DMS53 treated with DMSO at 0.1 percent for 48 hours (cell line): ENCODE measurements at regions not wholly inside any gene's neighbourhood (a gene's known extent, or its start where the extent isn't known, plus 50 kb on each side); places are given as distances from the start of the nearest gene placed in this dataset.
"Not testable (repeated sequence)": the region's sequence is repeated elsewhere in the genome, so short reads cannot be mapped to it uniquely, and the experiment has no call there.

ENCODE experiments used
- DNase-seq: peaks from one replicate; lab custom pipeline; 2025; ENCODE audit not compliant: unreplicated experiment; lab: John Stamatoyannopoulos, UW

GRCh38 chr18:33820517-33821371 is 242.7 kb downstream of the ASXL3 start:
- no peak for DNase-seq

DNA sequence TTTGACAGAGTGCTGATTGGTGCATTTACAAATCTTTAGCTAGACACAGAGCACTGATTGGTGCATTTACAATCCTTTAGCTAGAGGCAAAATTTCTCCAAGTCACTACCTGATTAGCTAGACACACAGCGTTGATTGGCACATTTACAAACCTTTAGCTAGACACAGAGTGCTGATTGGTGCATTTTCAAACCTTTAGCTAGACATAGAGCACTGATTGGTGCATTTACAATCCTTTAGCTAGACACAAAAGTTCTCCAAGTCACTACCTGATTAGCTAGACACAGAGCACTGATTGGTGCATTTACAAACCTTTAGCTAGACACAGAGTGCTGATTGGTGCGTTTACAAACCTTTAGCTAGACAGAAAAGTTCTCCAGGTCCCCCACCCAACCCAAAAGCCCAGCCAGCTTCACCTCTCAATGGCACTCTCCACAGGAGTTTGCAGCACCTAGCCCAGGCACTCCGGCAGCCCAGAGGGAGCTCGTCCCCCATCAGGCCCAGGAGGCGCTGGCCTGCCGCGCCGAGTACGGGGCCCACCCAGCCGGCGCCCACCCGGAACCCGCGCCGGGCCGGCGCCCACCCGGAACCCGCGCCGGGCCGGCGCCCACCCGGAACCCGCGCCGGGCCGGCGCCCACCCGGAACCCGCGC is 241.8 kb downstream of the ASXL3 start:
- DNase-seq: not testable (repeated sequence)

DNA sequence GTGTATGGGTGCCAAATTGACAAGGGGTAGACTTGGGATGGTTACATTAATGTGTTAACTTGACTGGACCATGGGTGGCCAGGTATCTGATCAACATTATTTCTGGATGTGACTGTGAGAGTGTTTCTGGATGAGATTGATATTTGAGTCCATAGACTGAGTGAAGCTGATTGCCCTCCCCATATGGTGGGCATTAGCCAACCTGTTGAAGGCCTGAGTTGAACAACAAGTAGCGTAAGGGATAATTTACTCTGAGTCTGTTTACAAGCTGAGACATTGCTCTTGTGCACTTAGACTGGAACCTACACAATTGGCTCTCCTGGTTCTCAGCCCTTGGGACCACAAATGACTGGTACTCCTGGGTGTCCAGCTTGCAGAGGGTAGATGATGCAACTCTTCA is 240.1 kb downstream of the ASXL3 start:
- no peak for DNase-seq

DNA sequence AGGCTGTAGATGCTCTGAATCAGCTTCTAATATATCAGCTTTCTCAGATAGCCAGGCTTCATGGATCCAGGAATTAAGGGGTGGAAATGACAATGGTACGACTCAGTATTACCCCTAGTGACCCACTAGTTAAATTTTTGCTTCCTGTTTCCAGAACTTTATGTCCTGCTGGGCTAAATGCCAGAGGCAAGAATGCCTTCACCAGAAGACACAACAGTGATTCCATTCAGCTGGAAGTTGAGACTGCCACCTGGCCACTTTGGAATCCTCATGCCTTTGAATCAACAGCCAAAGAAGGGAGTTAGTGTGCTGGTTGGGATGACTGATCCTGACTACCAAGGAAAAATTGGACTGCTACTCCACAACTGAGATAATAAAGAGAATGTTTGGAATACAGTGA is 239.1 kb downstream of the ASXL3 start:
- no peak for DNase-seq

DNA sequence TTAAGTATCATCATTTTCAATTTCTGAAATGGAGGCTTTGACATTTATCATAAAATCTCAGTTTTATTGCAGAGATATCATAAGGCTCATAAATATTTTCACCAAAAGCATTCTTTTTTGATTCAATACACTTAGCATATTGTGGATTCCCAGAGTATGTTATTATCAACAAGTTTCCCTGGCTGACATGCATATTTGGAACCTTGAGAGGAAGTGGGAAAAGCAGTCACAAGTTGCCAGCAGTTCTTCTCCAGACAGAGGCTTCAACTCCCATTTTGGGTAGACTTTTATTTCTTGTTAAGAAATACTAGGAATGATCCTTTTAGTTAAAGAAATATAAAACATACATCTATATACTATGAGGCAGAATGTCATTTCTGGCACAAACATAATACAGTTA is 236.5 kb downstream of the ASXL3 start:
- DNase-seq: no peak

DNA sequence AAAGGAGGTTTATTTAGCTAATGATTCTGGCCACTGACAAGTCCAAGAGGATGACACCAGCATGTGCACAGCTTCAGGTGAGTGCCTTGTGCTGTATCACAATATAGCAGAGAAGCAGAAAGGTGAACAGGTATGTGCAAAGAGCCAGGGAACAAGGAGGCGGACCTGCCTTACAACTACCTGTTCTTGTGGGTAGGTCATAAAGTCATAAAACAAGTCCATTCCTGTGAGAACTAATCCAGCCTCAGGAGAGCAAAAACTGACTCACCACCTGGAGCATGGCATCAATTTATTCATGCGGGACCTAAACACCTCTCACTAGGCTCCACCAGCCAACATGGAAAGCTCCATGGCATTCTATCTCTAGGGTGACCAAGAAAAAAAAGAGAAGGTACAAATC is 234.2 kb downstream of the ASXL3 start:
- DNase-seq: peak; percentile 89

- peak; percentile 74 for DNase-seq
These were observed 227.6 kb downstream of the ASXL3 start for GRCh38 chr18:33805592-33805991.

DNA sequence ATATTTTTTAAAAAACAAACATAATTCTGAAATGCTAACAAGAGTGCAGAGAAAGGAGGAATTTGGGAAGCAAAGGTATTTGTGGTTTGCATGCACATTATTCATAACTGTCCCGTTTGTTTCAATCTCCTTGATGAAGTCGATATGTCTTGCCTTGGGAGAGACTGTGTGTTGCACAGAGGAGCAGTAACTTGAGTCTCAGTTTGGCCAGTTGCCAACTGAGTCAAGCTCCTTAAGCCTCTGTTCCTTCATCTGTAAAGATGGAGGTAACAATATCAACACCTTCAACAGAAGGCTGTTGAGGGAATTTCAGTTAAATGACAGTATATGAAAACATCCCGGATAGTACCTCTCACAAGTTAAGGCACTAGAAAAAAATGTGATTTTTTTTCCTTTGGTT is 226.2 kb downstream of the ASXL3 start:
- peak; percentile 61 for DNase-seq

GRCh38 chr18:33803636-33804035 is 225.6 kb downstream of the ASXL3 start:
- peak; percentile 48 for DNase-seq

GRCh38 chr18:33802955-33803354 is 224.9 kb downstream of the ASXL3 start:
- peak; percentile 98 for DNase-seq
